GM18511 (cell line): ENCODE measurements at regions not wholly inside any gene's neighbourhood (a gene's known extent, or its start where the extent isn't known, plus 50 kb on each side); places are given as distances from the start of the nearest gene placed in this dataset.
"Not testable (repeated sequence)": the region's sequence is repeated elsewhere in the genome, so short reads cannot be mapped to it uniquely, and the experiment has no call there.

ENCODE experiments used
- ATAC-seq: cut with Tn5 transposase; IDR thresholded peaks from one replicate; pipeline ENCODE4 v1.9.1; 2021; ENCODE audit warnings: mild to moderate bottlenecking, moderate library complexity; ENCODE audit not compliant: unreplicated experiment

DNA sequence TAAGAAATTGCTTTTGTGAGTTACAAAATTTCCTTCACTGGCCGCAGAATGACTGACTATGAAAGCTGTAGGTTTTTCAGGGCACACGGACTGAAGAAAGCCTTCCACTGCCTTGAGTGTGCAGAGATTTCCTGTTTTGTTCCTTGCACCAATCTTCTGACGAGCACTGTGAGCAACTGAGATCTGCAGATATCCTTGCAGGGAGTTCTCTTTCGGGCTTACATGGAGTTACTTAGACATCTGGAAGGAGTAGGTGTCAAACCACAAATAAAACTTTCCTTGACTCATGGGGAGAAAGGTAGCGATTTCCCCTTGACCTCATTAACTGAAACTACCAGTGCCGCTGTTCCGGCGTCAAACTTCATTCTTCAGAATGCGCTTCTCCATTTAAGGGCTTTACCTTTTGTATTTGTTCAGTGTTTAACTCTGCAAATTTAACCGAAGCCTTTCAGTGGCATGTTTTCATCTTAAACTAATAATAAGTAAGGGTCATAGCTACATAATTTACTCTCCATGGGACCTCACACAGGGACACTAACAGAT, 1175.3 kb downstream of the GATA3 start:
- ATAC-seq: no peak

DNA sequence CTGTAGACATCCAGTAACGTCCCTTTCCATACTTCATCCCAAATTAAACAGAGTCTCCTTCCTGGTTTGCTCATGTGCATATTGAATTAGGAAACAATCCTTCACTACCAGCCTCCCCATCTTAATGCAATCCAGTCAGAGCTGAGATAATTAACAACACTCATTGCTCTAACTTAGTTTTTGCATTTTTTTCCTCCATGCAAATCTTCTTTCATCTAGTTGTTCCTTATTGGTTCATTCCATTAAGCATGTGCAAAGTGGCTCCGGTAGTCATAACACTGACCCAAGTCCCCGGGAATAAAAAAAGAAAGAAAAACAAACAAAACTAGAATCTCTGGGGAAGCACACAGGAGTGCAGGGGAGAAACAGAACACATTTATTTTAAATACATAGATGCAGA, 1176.1 kb downstream of the GATA3 start:
- no peak for ATAC-seq

GRCh38 chr10:9234191-9234590, 1179.7 kb downstream of the GATA3 start:
- no peak for ATAC-seq

GRCh38 chr10:9238041-9238440, 1183.6 kb downstream of the GATA3 start:
- ATAC-seq: no peak

GRCh38 chr10:9239298-9239697, 1184.8 kb downstream of the GATA3 start:
- no peak for ATAC-seq

- ATAC-seq: no peak
These were observed 1189.5 kb downstream of the GATA3 start for GRCh38 chr10:9243941-9244411.

DNA sequence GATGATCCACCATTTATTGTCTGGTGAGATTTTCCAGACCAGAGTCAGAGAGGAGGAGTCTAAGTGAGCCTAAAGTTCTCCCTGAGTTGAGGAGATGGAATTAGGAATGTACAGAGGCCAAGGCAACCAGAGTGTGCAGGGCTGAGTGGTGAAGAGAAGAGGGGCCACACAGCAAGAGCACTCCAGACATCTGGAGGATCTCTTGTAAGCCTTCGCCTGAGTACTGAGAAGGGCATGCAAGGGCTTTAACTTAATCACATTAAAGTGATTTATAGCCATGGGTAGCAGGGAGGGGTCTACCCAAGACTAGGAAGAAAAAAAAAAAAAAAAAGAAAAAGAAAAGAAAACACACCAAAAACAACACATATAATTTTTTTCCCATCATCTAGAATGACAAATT, 1190.4 kb downstream of the GATA3 start:
- no peak for ATAC-seq

- ATAC-seq: no peak
These were observed 1198.6 kb downstream of the GATA3 start for GRCh38 chr10:9253121-9253520.

- no peak for ATAC-seq
These were observed 1199.9 kb downstream of the GATA3 start for GRCh38 chr10:9254353-9254752.

GRCh38 chr10:9260690-9261089, 1206.2 kb downstream of the GATA3 start:
- ATAC-seq: no peak

GRCh38 chr10:9262770-9263169, 1208.3 kb downstream of the GATA3 start:
- ATAC-seq: no peak

DNA sequence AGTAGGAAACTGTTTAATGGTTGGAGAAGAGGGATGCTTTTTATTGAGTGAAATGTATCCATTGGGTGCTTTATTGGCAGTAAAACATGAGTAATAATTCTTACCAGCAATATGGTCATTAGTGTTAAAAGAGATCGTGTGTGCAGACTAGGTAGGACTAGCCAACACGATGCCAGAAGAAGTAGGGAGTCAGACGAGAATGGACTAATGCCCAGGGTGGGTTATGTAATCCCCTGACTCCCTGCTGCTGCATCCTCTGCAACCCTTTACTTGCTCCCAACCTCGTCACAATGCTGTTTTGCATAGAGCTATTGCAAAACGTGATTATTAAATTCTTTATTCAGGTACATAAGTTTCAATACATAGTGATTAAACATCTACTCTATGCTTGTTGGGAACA, 1213.7 kb downstream of the GATA3 start:
- no peak for ATAC-seq

- not testable (repeated sequence) for ATAC-seq
These were observed 1218.8 kb downstream of the GATA3 start for GRCh38 chr10:9273126-9273833.

- no peak for ATAC-seq
These were observed 1219.8 kb downstream of the GATA3 start for GRCh38 chr10:9274206-9274755.

GRCh38 chr10:9275861-9276260, 1221.4 kb downstream of the GATA3 start:
- ATAC-seq: no peak

DNA sequence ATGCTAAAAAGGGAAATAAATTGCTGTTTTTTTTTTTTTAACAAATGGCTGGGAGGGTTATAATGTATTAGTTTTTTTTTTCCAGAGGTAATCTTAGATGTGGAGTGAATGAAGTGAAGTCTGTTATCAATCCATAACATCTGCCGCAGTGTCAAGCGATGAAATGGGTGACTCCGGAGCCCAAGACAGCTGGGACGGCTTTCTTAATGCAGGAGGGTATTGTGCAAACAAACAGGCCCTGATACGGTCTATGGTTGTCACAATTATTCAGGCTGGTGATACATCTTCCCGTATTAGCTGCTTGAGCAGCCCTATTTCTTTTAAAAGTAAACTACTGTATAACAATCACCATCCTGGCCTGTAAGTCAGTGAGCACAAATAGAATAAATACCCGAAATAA, 1231.2 kb downstream of the GATA3 start:
- ATAC-seq: no peak

- no peak for ATAC-seq
These were observed 1235.3 kb downstream of the GATA3 start for GRCh38 chr10:9289811-9290210.

DNA sequence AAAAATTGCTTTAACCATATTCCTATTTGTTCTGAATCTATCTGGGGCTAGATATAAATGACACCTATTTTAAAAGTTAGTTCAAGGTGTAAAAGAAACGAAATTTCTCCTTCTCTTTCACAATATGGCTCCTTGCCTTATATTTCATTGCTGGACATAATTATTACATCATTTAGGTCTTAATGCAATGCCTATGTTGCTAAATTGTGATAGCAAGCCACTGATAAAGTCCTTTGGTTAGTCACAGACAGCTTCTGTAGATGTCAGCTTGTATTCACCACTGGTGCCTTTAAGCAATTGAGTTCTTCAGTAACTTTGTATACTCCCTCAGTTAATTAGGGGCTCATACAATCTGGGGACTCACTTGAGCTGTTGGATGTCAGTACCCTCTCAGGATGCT, 1236.6 kb downstream of the GATA3 start:
- no peak for ATAC-seq

DNA sequence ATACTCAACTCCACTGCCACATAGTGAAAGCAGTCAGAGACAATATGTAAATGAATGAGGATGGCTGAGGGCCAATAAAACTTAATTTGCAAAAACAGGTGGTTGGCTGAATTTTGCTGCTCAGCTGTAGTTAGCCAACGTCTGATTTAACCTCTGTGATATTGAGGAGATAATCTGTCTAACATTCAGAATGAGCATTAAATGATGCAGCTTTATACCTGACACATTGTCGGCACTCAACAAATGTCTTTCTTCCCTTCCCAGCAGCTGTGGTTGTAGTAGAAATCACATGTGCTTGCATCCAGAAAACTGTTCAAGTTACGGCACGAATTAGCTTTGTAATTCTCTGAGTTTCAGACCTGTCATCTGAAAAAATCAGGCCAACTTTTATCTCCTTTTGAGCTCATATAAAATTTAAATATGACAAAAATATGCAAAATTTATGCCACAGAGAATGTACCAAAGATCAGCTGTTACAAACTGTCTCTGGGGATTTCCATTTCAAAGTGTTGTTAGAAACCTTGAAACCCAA, 1239.7 kb downstream of the GATA3 start:
- ATAC-seq: peak; percentile 36

DNA sequence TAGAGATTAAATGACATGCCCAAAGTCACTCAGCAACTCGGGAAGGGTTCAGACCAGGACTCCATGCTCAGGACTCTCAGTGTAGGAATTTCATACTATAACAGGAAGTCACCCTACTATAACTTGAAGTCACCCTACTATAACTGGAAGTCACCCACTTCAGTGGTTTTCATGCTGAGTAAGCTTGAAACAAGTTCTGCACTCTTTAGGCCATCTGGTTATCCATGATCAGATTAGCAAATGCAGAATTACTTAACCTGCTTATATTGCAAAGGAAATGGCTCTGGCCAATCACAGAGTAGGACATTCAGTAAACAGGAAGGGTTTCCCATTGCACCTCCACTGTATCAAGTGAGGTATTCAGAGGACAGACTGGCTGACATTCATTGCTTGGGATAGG, 1240.4 kb downstream of the GATA3 start:
- ATAC-seq: peak; percentile 91

DNA sequence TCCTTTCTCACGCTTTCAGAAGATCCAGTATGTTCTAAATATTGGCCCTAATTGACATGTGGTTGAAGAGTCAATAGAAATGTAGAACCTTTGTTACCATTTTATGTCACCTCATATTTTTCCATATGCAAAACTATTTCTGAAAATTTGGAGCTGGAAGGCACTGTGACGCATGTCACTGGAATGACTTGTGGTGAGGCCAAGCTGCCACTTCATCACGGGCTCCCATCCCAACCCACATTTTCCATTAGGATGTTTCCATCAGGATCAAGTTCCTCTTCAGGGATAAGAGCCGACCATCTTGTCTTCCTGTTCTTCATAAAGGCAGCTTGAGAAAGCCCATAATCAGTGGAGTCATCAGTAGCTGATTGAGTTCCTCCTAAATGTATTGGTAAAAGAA, 1241.7 kb downstream of the GATA3 start:
- no peak for ATAC-seq

DNA sequence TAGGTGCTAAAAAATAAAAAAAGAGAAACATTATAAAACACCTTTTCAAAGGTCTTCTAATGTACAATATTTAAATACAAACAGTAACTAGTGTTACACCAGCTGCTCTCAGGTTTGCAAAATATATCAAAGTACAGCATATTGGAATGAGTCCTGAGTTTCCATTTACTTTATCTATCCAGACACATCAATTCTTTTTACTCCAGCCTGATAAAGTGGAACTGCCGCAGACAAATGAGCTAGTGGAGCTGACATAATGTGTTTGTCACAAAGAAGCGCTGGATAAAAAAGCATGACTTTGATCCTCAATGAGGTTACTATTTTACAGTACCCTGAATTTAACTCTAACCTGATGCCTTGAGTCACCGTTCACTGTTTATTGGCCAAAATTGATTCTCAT, 1243.1 kb downstream of the GATA3 start:
- ATAC-seq: no peak
